GM08714 (cell line): ENCODE measurements at regions not wholly inside any gene's neighbourhood (a gene's known extent, or its start where the extent isn't known, plus 50 kb on each side); places are given as distances from the start of the nearest gene placed in this dataset.

Experiments
- H3K4me3 ChIP-seq: fragments of 200-500 bp; sonication (Bioruptor generic); 2 replicates; pipeline ENCODE4 v1.5.1; 2014; ENCODE audit warnings: mild to moderate bottlenecking, low read length, inconsistent platforms
- ZNF274 ChIP-seq: IDR thresholded peaks from 2 replicates; pipeline ENCODE4 v1.6.1; 2012; ENCODE audit warnings: mild to moderate bottlenecking, low read depth, low read length

GRCh38 chr13:87837946-87838345 lies 166.8 kb downstream of the SLITRK5 start:
- TF ChIP-seq ZNF274, result no peak
- H3K4me3 ChIP-seq, result no peak overlapping the region

- no peak for TF ChIP-seq ZNF274
- no peak overlapping the region for H3K4me3 ChIP-seq
Measured at GRCh38 chr13:87851410-87851809, 180.2 kb downstream of the SLITRK5 start.

- no peak for TF ChIP-seq ZNF274
Measured at GRCh38 chr13:87855553-87855952, 184.4 kb downstream of the SLITRK5 start.

GRCh38 chr13:87859261-87859660 lies 188.1 kb downstream of the SLITRK5 start:
- no peak for TF ChIP-seq ZNF274
- no peak overlapping the region for H3K4me3 ChIP-seq

More at GRCh38 chr13:87855553-87855952, 184.4 kb downstream of the SLITRK5 start:
- H3K4me3 ChIP-seq, result no peak overlapping the region

- TF ChIP-seq ZNF274, result no peak
Measured at GRCh38 chr13:87867426-87867825, 196.3 kb downstream of the SLITRK5 start.

GRCh38 chr13:87868731-87869130 lies 197.6 kb downstream of the SLITRK5 start:
- TF ChIP-seq ZNF274, result no peak
- no peak overlapping the region for H3K4me3 ChIP-seq

More at GRCh38 chr13:87867426-87867825, 196.3 kb downstream of the SLITRK5 start:
- no peak overlapping the region for H3K4me3 ChIP-seq

GRCh38 chr13:87872813-87873212 lies 201.6 kb downstream of the SLITRK5 start:
- no peak overlapping the region for H3K4me3 ChIP-seq
- no peak for TF ChIP-seq ZNF274

- no peak overlapping the region for H3K4me3 ChIP-seq
- TF ChIP-seq ZNF274, result no peak
Measured at GRCh38 chr13:87877477-87877876, 206.3 kb downstream of the SLITRK5 start.

GRCh38 chr13:87878706-87879105 lies 207.5 kb downstream of the SLITRK5 start:
- TF ChIP-seq ZNF274, result no peak
- H3K4me3 ChIP-seq, result no peak overlapping the region

- H3K4me3 ChIP-seq, result no peak overlapping the region
- TF ChIP-seq ZNF274, result no peak
Measured at GRCh38 chr13:87884884-87885283, 213.7 kb downstream of the SLITRK5 start.

- TF ChIP-seq ZNF274, result no peak
Measured at GRCh38 chr13:87887459-87888123, 216.4 kb downstream of the SLITRK5 start.

GRCh38 chr13:87889254-87889653 lies 218.1 kb downstream of the SLITRK5 start:
- no peak for TF ChIP-seq ZNF274
- H3K4me3 ChIP-seq, result no peak overlapping the region

More at GRCh38 chr13:87887459-87888123, 216.4 kb downstream of the SLITRK5 start:
- H3K4me3 ChIP-seq, result no peak overlapping the region

- H3K4me3 ChIP-seq, result no peak overlapping the region
- TF ChIP-seq ZNF274, result no peak
Measured at GRCh38 chr13:87893186-87893585, 222.0 kb downstream of the SLITRK5 start.

GRCh38 chr13:87894059-87894458 lies 222.9 kb downstream of the SLITRK5 start:
- H3K4me3 ChIP-seq, result no peak overlapping the region
- no peak for TF ChIP-seq ZNF274

GRCh38 chr13:87903553-87903952 lies 232.4 kb downstream of the SLITRK5 start:
- no peak for TF ChIP-seq ZNF274
- H3K4me3 ChIP-seq, result no peak overlapping the region

GRCh38 chr13:87906411-87906810 lies 235.2 kb downstream of the SLITRK5 start:
- TF ChIP-seq ZNF274, result no peak
- H3K4me3 ChIP-seq, result no peak overlapping the region

- TF ChIP-seq ZNF274, result no peak
- no peak overlapping the region for H3K4me3 ChIP-seq
Measured at GRCh38 chr13:87907202-87907601, 236.0 kb downstream of the SLITRK5 start.
